SK-N-MC (cell line): ENCODE measurements at regions not wholly inside any gene's neighbourhood (a gene's known extent, or its start where the extent isn't known, plus 50 kb on each side); places are given as distances from the start of the nearest gene placed in this dataset.

Experiments used
- DNase-seq: peaks from one replicate; pipeline ENCODE4 v3.0.0-alpha.2; 2011; ENCODE audit warnings: low read depth, low spot score
- H3K27ac ChIP-seq: fragments of 200-600 bp; sonication (generic); 2 replicates; pipeline ENCODE4 v1.5.1; 2016; ENCODE audit warnings: mixed run types
- H3K36me3 ChIP-seq: fragments of 200-600 bp; sonication (generic); 2 replicates; pipeline ENCODE4 v1.6.1; 2017; ENCODE audit warnings: antibody characterized with exemption, low read length, mixed read lengths; ENCODE audit not compliant: insufficient read depth
- H3K4me3 ChIP-seq: fragments of 200-600 bp; sonication (generic); 2 replicates; pipeline ENCODE4 v1.5.1; 2016
- H3K9ac ChIP-seq: fragments of 200-600 bp; sonication (generic); 2 replicates; pipeline ENCODE4 v1.8.0; 2017; ENCODE audit warnings: mixed run types, mixed read lengths; ENCODE audit not compliant: insufficient read length
- H3K9me3 ChIP-seq: fragments of 200-600 bp; sonication (generic); 2 replicates; pipeline ENCODE4 v1.6.1; 2017; ENCODE audit warnings: low read depth, mild to moderate bottlenecking, antibody characterized with exemption, low read length, moderate library complexity, mixed read lengths
- EZH2 ChIP-seq: fragments of 200-600 bp; sonication (generic); IDR thresholded peaks from one replicate; pipeline ENCODE4 v1.6.1; 2017; ENCODE audit warnings: antibody characterized with exemption
- FOXP2 ChIP-seq: optimal IDR thresholded peaks from 2 replicates; pipeline ENCODE3; 2011; ENCODE audit warnings: mild to moderate bottlenecking, moderate library complexity; ENCODE audit not compliant: insufficient read depth; ENCODE audit errors: extremely low read length, control extremely low read depth
- POLR2AphosphoS5 ChIP-seq: IDR thresholded peaks from 2 replicates; pipeline ENCODE4 v1.6.1; 2012; ENCODE audit warnings: mild to moderate bottlenecking, low read depth, low read length, borderline replicate concordance

DNA sequence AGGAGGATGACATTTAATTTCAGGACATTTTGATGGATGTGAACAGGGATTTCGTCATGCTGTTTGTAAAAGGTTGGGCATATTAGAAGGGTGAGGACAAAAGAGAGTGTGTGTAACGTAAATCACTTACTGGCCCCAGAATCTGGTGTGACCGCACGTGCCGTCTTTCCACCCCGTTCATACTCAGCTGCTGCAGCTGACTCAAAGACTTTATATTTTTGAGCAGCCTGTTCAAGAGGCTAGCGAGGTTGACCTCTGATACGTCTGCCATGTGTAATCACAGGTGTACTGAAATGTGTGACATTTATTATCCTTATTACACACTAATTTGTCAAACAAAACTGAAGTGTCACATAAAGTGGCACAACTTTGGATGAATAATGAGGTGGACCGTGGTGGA lies 66.5 kb upstream of the ERRFI1 start:
- Histone ChIP-seq H3K9me3 (no peaks in the 10 kb centered on the region), H3K9ac (no peak overlapping the region), H3K27ac (no peak overlapping the region), H3K4me3 (no peak overlapping the region), H3K36me3 (no peaks in the 10 kb centered on the region)
- no peak for DNase-seq
- TF ChIP-seq POLR2AphosphoS5 (no peak), FOXP2 (no peak), EZH2 (no peak)

DNA sequence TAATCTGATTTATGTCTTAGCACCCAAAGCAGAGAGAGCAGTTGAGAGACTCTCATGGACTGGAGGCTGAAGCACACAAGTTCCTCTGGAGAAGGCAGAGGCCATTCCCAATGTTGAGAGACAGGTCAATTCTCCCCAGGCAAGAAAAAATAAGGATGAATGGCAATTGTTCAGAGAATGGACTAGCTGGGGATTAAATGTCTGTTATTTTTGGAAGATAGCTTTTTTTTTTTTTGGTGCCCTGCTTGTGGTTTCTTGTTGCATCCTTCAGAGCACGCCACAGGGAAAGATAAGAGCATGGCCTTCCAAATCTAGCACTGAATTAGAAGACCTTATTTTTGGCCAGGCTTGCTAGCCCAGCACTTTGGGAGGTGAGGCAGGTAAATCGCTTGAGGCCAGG lies 65.6 kb upstream of the ERRFI1 start:
- Histone ChIP-seq H3K9me3 (no peaks in the 10 kb centered on the region), H3K9ac (no peak overlapping the region)
- no peak for DNase-seq

DNA sequence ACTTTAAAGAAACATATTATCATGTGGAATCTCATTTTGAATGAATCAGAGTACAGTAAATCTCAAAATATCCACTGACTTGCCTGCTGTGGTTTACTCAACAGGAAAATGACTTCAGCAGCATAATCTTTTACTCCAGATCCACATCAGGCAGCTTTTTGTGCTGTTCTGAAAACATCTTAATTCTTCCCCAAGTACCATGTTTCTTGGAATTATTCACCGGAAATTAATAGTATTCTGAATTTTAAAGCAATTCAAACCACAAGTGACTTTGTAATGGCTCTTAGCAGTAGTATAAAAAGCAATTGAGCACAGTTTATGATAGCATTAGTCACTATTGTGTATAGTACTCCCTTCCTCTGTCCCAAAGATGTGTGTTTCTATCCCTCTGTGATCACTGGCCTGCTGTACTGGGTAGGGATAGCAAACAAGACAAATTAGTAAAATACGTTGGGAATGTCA lies 64.2 kb upstream of the ERRFI1 start:
- H3K9ac ChIP-seq: no peak overlapping the region
- no peaks in the 10 kb centered on the region for H3K36me3 ChIP-seq
- DNase-seq: peak; percentile 85
- H3K27ac ChIP-seq: peak overlapping the region; percentile 6; the same call in 1 of the 2 replicates
- H3K4me3 ChIP-seq: peak overlapping the region; percentile 17; the same call in 1 of the 2 replicates
- H3K9me3 ChIP-seq: no peaks in the 10 kb centered on the region
- no peak for TF ChIP-seq EZH2
- TF ChIP-seq POLR2AphosphoS5: no peak
- no peak for TF ChIP-seq FOXP2

More for the DNA sequence above, 65.6 kb upstream of the ERRFI1 start:
- Histone ChIP-seq H3K27ac (no peak overlapping the region), H3K4me3 (no peak overlapping the region), H3K36me3 (no peaks in the 10 kb centered on the region)
- no peak for TF ChIP-seq FOXP2
- no peak for TF ChIP-seq POLR2AphosphoS5
- TF ChIP-seq EZH2: no peak

DNA sequence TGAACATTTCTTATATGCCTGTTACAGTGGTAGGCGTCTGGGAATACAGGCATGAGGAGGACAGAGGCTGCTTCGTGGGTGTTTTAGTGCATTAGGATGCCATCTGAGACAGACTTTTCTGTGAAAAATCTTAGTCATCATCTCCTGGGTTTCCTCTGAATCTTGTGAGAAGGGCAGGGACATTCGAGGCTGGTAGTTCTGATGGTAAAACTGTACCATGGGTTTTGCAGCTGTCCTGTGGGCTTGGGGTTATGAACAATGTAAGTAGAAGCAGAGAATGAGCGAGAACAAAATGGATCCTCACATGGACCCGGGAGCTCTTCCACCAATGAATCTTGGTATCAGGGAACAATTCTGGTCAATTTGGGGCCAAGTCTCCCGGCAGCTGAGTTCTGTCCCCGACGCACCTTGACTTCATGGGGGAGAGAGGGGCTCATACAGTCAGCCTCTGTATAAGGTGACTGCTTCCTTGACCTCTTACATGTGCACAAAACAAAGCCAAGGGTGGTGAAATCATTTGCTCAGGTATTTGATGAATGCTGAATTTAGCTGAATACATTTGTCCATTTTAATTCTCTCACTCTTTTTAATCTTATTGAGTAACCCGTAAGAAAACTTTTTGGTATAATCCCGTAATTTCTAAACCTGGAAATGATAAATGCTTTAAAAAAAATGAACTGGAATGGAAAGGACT lies 63.6 kb upstream of the ERRFI1 start:
- DNase-seq: no peak
- no peaks in the 10 kb centered on the region for H3K36me3 ChIP-seq
- peak overlapping the region; percentile 17; the same call in 1 of the 2 replicates for H3K4me3 ChIP-seq
- peak overlapping the region; percentile 6; the same call in 1 of the 2 replicates for H3K27ac ChIP-seq
- no peak overlapping the region for H3K9ac ChIP-seq
- TF ChIP-seq EZH2: no peak
- no peak for TF ChIP-seq FOXP2
- no peak for TF ChIP-seq POLR2AphosphoS5
- H3K9me3 ChIP-seq: no peaks in the 10 kb centered on the region

DNA sequence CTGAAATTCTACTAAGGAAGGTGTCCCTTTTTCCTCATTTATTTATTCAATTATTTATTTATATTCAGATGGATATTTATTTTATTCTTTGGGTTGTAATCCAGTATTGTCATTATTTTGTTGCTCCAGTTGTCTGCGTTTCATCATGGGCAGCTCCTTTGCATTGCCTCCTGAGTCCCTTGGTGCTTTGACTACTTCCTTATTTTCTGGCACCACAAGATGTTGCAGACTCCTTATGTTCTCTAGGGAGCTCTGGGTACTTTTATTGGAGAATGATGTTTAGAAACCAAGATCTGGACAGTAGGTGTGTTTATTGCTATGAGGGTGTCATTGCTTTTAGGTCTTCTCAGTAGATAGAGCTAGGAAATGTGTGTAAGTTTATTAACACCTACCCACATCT lies 59.9 kb upstream of the ERRFI1 start:
- TF ChIP-seq FOXP2 (no peak), EZH2 (no peak), POLR2AphosphoS5 (no peak)
- no peak for DNase-seq
- H3K4me3 ChIP-seq: no peak overlapping the region

DNA sequence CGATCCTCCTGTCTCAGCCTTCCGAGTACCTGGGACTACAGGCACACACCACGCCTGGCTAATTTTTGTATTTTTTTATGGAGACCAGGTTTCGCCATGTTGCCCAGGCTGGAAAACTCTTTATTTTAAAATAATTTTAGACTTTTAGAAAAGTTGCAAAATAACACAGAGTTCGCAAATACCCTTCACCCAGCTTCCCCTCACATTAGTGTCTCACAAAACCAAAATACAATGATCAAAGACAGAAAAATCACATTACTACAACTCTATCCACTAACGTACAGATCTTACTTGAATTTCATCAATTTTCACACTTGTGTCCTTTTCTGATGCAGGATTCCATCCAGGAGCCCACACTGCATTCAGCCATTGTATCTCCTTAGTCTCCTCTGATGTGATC lies 58.8 kb upstream of the ERRFI1 start:
- H3K9me3 ChIP-seq: no peaks in the 10 kb centered on the region
- TF ChIP-seq EZH2: no peak
- TF ChIP-seq POLR2AphosphoS5: no peak
- no peak for TF ChIP-seq FOXP2
- DNase-seq: no peak
- no peak overlapping the region for H3K9ac ChIP-seq
- no peaks in the 10 kb centered on the region for H3K36me3 ChIP-seq
- no peak overlapping the region for H3K27ac ChIP-seq
- H3K4me3 ChIP-seq: no peak overlapping the region

More for the DNA sequence above, 59.9 kb upstream of the ERRFI1 start:
- H3K27ac ChIP-seq: no peak overlapping the region
- H3K36me3 ChIP-seq: no peaks in the 10 kb centered on the region
- no peaks in the 10 kb centered on the region for H3K9me3 ChIP-seq
- no peak overlapping the region for H3K9ac ChIP-seq

GRCh38 chr1:8083739-8084484 lies 57.8 kb upstream of the ERRFI1 start:
- DNase-seq: no peak
- no peaks in the 10 kb centered on the region for H3K36me3 ChIP-seq
- no peak overlapping the region for H3K27ac ChIP-seq
- no peak overlapping the region for H3K4me3 ChIP-seq
- TF ChIP-seq POLR2AphosphoS5 (no peak), EZH2 (no peak), FOXP2 (no peak)
- no peak overlapping the region for H3K9ac ChIP-seq
- H3K9me3 ChIP-seq: no peaks in the 10 kb centered on the region

GRCh38 chr1:8082945-8083344 lies 56.8 kb upstream of the ERRFI1 start:
- DNase-seq: no peak
- H3K36me3 ChIP-seq: no peaks in the 10 kb centered on the region
- H3K9me3 ChIP-seq: no peaks in the 10 kb centered on the region
- TF ChIP-seq POLR2AphosphoS5: no peak
- no peak for TF ChIP-seq EZH2
- no peak for TF ChIP-seq FOXP2
- no peak overlapping the region for H3K4me3 ChIP-seq
- no peak overlapping the region for H3K9ac ChIP-seq
- no peak overlapping the region for H3K27ac ChIP-seq

DNA sequence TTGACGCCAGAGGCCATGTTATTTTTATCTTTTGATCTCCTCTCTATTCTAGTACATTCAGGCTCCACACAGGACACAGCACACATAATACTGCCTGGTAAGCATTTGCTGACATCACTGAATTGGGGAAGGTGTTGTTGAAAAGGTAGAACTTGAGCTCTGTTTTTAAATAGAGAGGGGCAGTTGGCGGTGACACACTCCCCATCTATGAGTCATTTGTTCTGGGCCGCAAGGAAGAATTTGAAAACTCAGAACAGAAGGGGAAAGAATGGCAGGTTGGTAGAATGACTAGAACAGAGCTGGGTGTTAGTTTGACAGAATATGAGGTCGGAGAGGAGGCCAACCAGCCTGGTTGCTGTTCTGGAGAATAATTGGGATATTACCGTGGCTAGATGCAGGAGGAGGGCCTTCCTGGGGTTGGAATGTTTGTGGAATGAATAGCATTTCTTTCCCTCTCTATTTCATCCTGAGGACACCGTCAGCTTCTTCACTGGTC lies 52.1 kb upstream of the ERRFI1 start:
- no peaks in the 10 kb centered on the region for H3K36me3 ChIP-seq
- no peak for DNase-seq
- no peak for TF ChIP-seq FOXP2
- no peak for TF ChIP-seq POLR2AphosphoS5
- TF ChIP-seq EZH2: no peak
- no peak overlapping the region for H3K9ac ChIP-seq
- no peak overlapping the region for H3K4me3 ChIP-seq
- H3K9me3 ChIP-seq: no peaks in the 10 kb centered on the region
- no peak overlapping the region for H3K27ac ChIP-seq
